NCI-H446 (cell line): ENCODE measurements at regions not wholly inside any gene's neighbourhood (a gene's known extent, or its start where the extent isn't known, plus 50 kb on each side); places are given as distances from the start of the nearest gene placed in this dataset.
"Not testable (repeated sequence)": the region's sequence is repeated elsewhere in the genome, so short reads cannot be mapped to it uniquely, and the experiment has no call there.

ENCODE experiments used
- DNase-seq, 2 experiments: peaks; one replicate each; lab custom pipeline; 2025; lab: John Stamatoyannopoulos, UW

DNA sequence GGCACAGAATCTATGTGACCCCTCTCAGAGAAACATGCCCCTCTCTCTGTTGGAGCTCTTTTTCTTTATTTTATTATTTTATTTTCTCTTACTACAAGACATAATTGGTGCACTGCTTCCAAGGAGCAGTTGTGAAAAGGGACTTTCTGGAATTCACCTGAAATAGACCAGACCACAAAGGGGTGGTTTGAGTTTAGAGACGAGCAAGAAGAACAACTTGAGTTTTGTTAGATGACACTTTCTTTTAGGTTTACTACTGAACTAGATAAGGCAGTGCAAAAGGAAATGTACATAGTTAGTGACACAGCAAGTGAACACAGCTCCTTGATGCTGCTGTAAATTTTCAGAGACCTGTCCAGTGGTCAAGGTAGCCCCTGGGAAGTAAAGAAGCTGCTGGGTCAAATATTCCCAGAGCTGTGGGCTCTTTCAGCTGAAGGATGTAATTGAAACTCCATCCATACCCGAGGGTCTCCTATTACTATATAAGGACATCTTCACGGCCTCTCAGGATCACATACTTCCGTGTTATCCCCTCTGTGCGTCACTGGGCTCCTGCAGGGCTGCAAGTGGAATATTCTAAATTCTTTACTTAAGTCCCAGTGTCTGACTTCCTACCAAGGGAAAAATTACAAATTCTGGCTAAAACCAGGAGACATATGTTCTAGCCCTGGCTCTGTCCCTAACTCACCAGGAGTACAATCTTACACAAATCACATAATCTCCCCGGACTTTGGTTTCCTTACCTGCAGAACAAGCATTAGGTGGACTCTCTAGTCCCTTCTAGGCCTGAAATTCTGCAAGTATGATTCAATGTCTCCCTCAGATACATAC, 69.1 kb upstream of the ADTRP start:
- DNase-seq = peak in 1 of 2 experiments; percentile 31

DNA sequence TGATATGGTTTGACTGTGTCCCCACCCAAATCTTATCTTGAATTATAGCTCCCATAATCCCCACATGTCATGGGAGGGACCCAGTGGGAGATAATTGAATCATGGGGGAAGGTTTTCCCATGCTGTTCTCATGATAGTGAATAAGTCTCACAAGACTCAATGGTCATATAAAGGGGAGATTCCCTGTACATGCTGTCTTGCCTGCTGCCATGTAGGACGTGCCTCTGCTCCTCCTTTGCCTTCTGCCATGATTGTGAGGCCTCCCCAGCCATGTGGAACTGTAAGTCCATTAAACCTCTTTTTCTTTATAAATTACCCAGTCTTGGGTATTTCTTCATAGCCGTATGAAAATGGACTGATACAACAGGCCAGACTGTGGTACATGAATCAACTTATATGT, 68.5 kb upstream of the ADTRP start:
- DNase-seq = not testable (repeated sequence)

DNA sequence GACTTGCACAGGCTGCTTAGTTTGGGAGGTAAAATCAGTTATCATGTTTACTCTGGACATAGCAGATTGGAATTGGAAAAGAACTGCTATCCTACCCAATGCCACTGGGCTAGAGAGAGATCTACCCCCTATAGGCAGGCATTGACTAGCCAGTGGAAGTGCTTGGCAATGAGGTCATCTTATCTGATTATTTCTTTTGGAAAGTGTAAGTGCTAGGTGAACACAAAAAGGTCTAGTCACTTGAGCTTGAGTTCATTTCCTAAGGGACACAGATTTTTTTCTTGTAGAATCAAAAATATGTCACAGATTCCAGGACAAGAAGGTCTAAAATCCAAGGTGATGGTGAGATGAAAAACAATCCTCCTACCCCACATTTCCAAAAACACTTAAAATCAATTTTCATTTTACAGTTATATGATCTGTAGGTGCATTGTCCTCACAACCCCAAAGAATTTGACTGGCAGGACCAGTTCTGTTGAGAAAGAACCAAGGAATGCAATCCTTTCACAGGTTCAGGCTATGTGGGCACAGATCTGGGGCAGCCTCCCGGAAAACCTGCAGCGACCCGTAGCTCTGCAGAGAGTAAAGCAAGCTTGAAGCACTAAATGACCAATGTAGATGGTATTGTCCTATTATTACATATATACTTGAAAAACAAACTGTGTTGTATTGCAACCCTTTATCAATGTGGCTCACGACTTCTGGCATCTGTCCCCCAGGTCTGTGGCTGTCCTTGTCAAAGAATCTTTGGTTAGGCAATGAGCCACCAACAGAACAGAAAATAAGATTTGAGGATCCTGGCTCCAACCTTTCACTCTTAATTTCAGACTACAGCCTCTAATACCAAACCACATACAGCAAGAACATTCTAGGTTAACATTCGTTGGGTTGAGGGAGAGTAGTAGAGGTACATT, 67.3 kb upstream of the ADTRP start:
- DNase-seq = no peak

DNA sequence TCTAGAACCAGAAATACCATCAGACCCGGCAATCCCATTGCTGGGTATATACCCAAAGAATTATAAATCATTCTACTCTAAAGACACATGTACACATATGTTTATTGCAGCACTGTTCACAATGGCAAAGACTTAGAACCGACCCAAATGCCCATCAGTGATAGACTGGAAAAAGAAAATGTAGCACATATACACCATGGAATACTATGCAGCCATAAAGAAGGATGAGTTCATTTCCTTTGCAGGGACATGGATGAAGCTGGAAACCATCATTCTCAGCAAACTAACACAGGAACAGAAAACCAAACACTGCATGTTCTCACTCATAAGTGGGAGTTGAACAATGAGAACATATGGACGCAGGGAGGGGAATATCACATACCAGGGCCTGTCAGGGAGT, 64.2 kb upstream of the ADTRP start:
- not testable (repeated sequence) for DNase-seq

DNA sequence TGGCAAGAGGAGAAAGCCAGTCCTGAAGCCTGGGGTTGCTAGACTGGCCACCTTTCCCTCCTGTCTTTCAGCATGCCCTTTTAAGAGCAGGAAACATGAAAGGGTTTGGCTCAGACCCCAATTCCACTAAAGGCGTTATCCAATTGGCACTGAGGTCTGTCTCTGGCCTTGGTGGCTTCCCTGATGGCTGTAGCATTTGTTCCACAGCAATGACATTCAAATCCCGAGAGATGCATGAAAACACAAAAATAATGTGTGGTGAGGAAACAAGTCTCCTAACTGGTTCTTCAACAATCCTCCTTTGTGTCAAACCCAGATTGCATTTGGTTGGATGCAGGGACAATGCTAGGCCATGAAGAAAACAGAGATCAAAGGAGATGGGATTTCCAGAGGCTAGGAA, 56.5 kb upstream of the ADTRP start:
- DNase-seq = no peak

DNA sequence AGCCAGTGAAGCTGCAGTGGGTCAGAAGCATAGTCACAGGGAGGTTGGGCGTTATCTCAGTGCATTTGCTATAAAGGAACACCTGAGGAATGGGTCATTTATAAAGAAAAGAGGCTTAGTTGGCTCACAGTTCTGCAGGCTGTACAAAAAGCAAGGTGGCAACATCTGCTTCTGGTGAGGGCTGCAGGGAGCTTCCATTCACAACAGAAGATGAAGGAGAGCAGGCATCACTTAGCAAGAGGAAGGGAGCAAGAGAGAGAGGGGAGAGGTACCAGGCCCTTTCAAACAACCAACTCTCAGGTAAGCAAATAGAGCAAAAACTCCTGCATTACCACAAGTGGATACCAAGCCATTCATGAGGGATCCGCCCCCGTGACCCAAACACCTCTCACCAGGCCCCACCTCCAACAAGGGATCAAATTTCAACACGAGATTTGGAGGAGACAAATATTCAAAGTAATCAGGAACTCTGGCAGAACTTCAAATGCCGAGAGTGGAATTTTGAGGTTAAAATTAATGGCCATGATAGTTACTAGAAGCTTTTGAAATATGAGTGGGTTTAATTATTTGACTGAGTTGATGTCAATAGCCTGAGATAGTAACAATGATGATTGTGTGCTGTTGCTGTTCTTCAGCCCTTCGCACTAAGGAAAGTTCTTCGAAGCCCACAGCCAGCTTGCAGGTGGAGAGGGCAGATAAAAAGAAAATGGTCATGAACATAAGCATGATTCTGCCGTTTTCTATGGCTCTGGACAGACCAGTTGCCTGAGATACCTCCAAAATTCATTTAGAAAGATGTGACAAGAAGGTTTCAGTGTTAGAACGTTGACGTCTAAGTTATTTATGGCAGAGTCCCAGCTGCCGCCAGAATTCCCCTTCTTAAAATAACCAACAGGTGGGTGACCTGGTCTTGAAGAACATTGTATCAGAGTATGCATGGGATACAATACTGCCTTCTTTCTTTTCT, 55.3 kb upstream of the ADTRP start:
- DNase-seq = no peak

DNA sequence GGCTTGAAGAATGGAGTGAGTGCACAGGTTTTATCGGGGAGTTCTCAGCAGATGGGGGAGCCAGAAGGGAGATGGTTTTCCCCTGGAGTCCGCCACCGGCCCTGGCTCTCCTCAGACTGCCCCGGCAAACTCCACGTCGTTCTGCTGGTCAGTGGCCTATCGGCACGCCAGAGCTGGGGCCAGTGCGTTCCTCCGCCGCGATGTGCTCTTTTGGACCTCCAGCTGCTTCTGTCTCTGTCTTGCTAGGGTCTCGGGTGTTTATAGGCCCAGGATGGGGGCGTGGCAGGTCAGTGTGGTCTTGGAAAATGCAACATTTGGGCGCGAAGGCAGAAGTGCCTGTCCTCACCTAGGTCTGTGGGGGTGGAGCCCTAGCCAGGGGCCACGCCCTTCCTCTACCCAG, 53.0 kb upstream of the ADTRP start:
- DNase-seq = no peak

DNA sequence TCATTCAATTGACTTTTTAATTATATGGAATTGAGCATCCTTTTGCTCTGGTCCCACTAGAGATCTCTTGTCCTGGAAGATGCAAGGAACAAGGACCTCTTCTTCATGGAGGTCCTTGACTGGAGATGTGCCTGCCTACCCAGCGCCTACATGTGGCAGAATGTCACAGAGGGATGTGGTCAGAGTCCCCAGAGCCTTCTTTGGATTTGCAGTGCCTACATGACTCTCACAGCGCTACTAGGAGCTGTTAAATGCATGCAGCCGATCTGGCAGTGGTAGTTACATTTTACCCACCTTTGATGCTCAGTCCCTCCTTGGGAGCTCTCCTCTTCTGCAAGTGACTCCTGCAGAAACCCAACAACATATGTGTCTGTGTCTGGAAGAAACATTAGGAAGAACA, 51.9 kb upstream of the ADTRP start:
- DNase-seq = no peak

DNA sequence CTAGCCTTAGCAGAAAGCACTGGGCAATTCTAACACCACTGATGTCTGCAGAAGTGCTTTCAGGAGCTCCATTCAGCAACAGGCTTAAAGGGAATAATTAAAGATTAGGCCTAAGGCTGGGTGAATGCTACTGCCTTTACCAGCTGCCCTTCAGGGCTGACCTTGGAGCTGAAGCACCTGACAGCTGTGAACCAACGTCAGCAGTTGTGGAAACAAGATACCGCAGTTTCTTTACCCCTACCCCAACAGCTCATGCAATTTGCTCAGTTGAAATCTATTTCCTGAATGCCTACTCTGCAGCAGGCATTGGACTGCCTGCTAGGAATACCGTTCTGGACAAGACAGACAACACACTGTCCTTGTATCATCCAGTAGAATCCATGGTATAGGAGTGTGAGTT, 51.5 kb upstream of the ADTRP start:
- DNase-seq = no peak

DNA sequence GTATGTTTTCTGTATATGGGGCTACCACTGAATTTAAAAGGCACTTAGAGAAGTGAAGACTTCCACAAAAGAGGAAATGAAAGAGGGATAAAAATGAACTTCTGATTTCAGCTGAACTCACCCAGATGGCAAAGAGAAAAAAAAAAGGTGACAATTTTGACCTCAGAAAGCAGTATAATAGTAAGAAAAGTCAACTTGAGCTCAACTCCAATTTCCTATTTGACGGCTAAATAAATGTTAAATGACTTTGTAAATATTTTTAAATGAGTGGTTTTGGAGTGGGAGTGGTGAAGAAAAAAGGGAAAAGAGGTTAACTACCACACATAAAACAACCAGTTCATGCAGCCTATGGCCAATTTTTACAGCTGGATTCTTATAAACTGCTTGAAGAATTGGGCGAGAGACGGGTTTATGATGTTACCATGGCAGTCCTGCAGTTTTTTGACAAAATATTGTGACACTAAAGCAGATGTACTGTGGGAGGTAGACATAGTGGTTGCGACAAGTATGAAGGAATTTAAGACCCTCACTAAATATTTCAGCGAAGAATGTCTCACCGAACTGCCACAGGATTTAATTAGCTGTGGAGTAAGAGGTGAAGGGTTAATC, 49.8 kb upstream of the ADTRP start:
- no peak for DNase-seq
